ENCODE measurements at regions not wholly inside any gene's neighbourhood (a gene's known extent, or its start where the extent isn't known, plus 50 kb on each side); places are given as distances from the start of the nearest gene placed in this dataset.

DNA sequence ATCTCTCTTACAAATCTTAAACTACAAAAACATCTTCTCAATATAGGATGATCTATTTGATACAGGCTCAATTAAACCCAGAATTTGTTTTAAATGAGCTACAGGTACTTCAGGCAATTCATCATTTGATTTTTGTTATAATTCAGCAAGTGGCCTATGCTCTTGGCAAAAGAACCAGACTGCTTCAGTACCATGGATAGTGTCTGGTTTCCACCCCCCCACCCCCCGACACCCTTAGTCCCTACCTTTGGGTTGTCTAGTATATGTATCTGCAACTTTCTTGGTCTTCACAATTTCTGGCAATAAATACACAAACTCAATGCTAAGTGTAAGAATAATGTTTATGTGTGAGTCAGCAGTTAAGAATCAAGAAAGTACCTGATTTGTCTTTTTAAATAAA is 97.3 kb upstream of the API5 start:
- in situ Hi-C loops (cut with HindIII; ENCODE audit: low pct_unique_long_range_greater_than_20kb, low sequenced_read_pairs), result no loop called here
- DNase-seq (ENCODE audit: low read depth), result no peak

GRCh38 chr11:43217849-43218248 is 93.9 kb upstream of the API5 start:
- in situ Hi-C loops (cut with HindIII; ENCODE audit: low pct_unique_long_range_greater_than_20kb, low sequenced_read_pairs), result no loop called here
- DNase-seq (ENCODE audit: low read depth), result no peak

DNA sequence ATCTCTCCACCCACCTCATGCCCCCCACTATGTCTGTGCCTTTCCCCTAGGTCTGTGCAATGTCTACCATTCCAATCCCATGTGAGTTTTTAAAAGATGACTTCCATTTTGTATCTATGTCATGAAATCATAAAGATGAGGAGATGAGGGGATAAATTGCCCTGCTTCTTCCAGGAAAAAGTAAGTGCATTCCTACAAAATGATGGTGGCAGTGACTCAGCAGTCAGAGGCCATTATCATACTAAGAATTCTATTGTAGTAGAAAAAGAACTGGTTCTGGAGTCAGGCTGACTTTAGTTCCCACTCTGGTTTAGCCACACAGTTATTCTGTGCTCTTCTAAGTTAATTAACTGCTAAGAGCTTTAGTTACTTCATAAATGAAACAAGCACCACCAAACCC is 89.6 kb upstream of the API5 start:
- no peak for DNase-seq (ENCODE audit: low read depth)
- in situ Hi-C loops (cut with HindIII; ENCODE audit: low pct_unique_long_range_greater_than_20kb, low sequenced_read_pairs), result no loop called here

DNA sequence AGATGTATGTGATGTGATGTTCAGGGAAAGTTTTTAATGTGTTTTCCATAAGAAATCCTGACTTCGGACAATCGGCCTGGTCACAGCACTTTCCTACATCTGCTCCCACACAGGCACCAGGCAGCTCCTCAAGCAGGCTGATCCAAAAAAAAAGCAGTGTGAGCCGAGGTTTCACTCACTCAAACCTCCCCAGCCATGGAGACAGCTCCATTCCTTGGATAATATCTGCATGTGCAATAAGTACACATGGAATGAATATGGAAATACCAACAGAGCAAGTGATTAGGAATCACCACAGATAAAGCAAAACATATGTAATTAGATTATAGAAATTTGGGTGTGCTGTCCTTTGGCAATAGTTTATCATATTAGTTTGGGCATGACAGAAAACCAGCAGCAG is 88.8 kb upstream of the API5 start:
- DNase-seq (ENCODE audit: low read depth), result no peak
- in situ Hi-C loops (cut with HindIII; ENCODE audit: low pct_unique_long_range_greater_than_20kb, low sequenced_read_pairs), result no loop called here

GRCh38 chr11:43234881-43235280 is 76.9 kb upstream of the API5 start:
- in situ Hi-C loops (cut with HindIII; ENCODE audit: low pct_unique_long_range_greater_than_20kb, low sequenced_read_pairs), result no loop called here
- no peak for DNase-seq (ENCODE audit: low read depth)

GRCh38 chr11:43238341-43238740 is 73.5 kb upstream of the API5 start:
- no peak for DNase-seq (ENCODE audit: low read depth)
- in situ Hi-C loops (cut with HindIII; ENCODE audit: low pct_unique_long_range_greater_than_20kb, low sequenced_read_pairs), result no loop called here

- in situ Hi-C loops (cut with HindIII; ENCODE audit: low pct_unique_long_range_greater_than_20kb, low sequenced_read_pairs), result no loop called here
- DNase-seq (ENCODE audit: low read depth), result no peak
Measured at GRCh38 chr11:43239791-43240190, 72.0 kb upstream of the API5 start.

DNA sequence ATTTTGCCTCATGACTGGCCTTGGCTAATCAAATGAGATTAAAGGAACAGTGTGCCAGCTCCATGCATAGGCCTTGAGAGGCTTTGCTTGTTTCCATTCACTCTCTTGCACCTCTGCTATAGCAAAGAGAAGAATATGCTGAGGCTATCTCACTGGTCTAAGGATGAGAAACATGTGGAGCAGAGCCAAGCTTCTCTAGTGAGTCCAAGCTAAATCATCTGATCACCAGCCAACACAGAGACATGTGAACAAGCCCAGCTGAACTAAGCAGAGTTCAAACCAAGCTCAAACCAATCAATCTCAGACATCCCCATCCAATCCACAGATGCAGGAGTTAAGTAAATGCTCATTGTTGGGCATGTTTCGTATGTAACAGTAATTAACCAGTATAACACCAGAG is 69.4 kb upstream of the API5 start:
- in situ Hi-C loops (cut with HindIII; ENCODE audit: low pct_unique_long_range_greater_than_20kb, low sequenced_read_pairs), result no loop called here
- DNase-seq (ENCODE audit: low read depth), result no peak

DNA sequence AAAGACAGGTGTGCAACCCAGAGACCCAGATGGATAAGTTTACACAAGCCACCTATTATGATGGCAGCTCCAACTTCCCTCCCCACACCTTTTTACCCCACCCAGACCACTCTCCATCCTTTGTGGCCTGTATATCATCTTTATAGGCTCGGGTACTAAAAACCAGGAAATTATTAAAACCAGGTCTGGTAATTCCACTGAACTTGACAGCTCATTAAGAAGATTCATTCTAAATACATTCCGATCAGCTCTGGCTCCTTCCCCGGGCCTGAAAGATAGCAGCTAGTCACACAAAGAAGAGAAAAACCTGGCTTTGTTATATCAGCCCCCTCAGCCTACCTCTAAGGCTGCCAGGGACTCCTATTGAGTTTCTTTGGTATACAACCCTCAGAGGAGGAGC is 67.9 kb upstream of the API5 start:
- in situ Hi-C loops (cut with HindIII; ENCODE audit: low pct_unique_long_range_greater_than_20kb, low sequenced_read_pairs), result no loop called here
- DNase-seq (ENCODE audit: low read depth), result no peak

GRCh38 chr11:43245466-43245865 is 66.3 kb upstream of the API5 start:
- no peak for DNase-seq (ENCODE audit: low read depth)
- in situ Hi-C loops (cut with HindIII; ENCODE audit: low pct_unique_long_range_greater_than_20kb, low sequenced_read_pairs), result no loop called here

GRCh38 chr11:43250309-43250708 is 61.5 kb upstream of the API5 start:
- in situ Hi-C loops (cut with HindIII; ENCODE audit: low pct_unique_long_range_greater_than_20kb, low sequenced_read_pairs), result no loop called here
- no peak for DNase-seq (ENCODE audit: low read depth)

DNA sequence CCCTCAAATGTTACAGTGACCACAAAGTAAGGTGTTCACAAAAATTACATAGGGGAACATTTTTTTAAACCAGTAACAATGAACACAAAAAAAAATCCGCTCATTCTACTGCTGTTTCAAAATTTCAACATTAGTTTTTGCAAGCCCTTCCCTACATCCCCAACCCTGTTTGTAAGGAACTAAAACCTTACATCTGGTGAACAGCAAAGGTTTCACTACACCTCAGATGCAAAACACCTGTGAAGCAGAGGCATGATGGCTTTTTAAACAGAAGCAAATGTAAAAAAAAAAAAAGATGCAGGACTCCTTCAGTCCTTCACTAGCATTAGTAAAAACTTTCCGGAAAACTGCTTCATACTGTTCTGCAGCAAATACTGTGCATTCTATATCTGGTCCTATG is 50.0 kb upstream of the API5 start:
- in situ Hi-C loops (cut with HindIII; ENCODE audit: low pct_unique_long_range_greater_than_20kb, low sequenced_read_pairs), result no loop called here

More for the DNA sequence above, 50.0 kb upstream of the API5 start:
- DNase-seq (ENCODE audit: low read depth), result no peak

Measured in Caki2 (cell line).